ENCODE measurements at regions not wholly inside any gene's neighbourhood (a gene's known extent, or its start where the extent isn't known, plus 50 kb on each side); places are given as distances from the start of the nearest gene placed in this dataset.

DNA sequence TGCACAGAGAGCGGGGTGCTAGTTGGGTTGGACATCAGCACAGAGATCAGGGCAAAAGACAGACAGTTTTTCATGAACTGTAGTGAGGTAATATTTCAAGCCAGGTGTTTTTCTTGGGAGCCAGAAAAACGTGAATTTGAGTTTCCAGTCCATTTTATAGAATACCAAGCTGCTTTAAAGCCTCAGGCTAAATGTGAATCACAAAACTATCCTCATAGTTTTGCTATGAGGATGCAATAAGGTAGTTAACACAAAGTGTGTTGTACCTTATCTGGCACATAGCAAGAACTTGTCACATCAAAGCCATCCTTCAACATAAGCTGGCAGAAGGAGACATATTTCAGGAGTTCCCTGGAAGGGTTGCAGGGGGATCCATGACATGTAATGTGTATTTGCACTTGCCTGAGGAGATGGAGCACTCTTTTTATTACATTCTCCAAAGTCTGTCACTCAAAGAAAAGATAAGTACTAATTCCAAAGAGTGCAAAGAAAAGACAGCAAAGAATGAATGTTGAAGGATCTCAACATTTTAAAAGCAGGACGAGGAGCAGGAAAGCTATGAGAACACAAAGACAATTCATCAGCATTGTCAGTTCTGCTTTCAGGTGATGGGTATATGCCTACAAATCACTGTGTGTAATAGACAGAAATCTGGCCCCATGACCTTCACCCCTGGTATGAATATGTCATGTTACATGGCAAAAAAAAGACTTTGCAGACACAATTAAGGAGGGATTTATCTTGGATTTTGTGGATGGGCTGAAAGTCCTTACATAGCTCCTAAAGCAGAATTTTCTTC, 1046.4 kb downstream of the NTRK3 start:
- 89 to 91% methylated on average over 3 of the region's 3 CpGs for WGBS, 2 experiments (ENCODE audit: insufficient coverage in 1 of 2, insufficient read length in 1 of 2)
- H3K36me3 Mint-ChIP-seq (ENCODE audit: low read depth): no peaks in the 10 kb centered on the region
- no peak overlapping the region for H3K4me3 Mint-ChIP-seq
- no peak overlapping the region for H3K27ac ChIP-seq (ENCODE audit: low read depth, low read length)
- no peaks in the 10 kb centered on the region for H3K27me3 ChIP-seq (ENCODE audit: control insufficient read depth, insufficient read depth, low read length, poor library complexity, severe bottlenecking)
- H3K9ac ChIP-seq (ENCODE audit: extremely low read depth, low read length, poor library complexity, severe bottlenecking): no peak overlapping the region
- DNase-seq: no peak
- peaks cover 5% of the 10 kb centered on the region for H3K4me1 Mint-ChIP-seq
- H3K36me3 ChIP-seq (ENCODE audit: control insufficient read depth, insufficient read depth, low read length): no peaks in the 10 kb centered on the region
- no peaks in the 10 kb centered on the region for H3K9me3 Mint-ChIP-seq
- H3K27ac Mint-ChIP-seq: no peak overlapping the region
- no peak overlapping the region for H3K4me3 ChIP-seq (ENCODE audit: low read length)
- TF ChIP-seq, protein P1, sequence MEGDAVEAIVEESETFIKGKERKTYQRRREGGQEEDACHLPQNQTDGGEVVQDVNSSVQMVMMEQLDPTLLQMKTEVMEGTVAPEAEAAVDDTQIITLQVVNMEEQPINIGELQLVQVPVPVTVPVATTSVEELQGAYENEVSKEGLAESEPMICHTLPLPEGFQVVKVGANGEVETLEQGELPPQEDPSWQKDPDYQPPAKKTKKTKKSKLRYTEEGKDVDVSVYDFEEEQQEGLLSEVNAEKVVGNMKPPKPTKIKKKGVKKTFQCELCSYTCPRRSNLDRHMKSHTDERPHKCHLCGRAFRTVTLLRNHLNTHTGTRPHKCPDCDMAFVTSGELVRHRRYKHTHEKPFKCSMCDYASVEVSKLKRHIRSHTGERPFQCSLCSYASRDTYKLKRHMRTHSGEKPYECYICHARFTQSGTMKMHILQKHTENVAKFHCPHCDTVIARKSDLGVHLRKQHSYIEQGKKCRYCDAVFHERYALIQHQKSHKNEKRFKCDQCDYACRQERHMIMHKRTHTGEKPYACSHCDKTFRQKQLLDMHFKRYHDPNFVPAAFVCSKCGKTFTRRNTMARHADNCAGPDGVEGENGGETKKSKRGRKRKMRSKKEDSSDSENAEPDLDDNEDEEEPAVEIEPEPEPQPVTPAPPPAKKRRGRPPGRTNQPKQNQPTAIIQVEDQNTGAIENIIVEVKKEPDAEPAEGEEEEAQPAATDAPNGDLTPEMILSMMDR (conservative IDR thresholded peaks at IDR 0.05): no peak
- no peaks in the 10 kb centered on the region for H3K27me3 Mint-ChIP-seq (ENCODE audit: insufficient read depth)
- no peaks in the 10 kb centered on the region for H3K4me1 ChIP-seq (ENCODE audit: control insufficient read depth, insufficient read depth, low read length)
- H3K9me3 ChIP-seq (ENCODE audit: control insufficient read depth, low read length): no peaks in the 10 kb centered on the region

DNA sequence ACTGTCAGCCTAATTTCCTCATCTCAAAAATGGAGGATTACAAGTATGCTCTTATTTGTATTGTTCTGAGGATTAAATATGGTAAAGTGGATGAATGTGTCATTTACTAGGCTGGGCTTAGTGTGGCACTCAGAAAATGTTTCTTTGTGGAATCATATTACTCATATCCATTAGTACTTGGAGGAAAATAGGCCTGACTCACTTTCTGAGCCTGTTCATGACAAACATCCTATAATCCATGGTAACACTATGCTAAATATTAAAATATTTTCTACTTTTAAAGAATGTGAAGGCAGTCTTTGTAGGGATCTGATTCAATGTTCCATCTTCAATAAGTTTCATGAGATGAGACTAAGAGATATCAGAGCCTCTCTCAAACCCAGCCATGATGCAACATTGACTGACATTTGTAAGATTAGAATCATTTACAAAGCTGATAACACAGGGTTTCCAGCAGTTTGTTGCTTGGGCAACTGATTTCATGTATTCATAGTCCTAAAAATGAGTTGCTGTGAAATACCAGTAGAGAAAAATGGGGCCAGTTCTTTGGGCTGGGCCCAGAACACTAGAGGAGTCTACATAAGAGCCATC, 1048.5 kb downstream of the NTRK3 start:
- no peak for DNase-seq
- H3K9ac ChIP-seq (ENCODE audit: extremely low read depth, low read length, poor library complexity, severe bottlenecking): no peak overlapping the region
- Mint-ChIP-seq H3K4me1 (no peaks in the 10 kb centered on the region), H3K36me3 (ENCODE audit: low read depth) (no peaks in the 10 kb centered on the region), H3K27me3 (ENCODE audit: insufficient read depth) (no peaks in the 10 kb centered on the region), H3K4me3 (no peak overlapping the region), H3K9me3 (no peaks in the 10 kb centered on the region), H3K27ac (no peak overlapping the region)
- no peaks in the 10 kb centered on the region for H3K4me1 ChIP-seq (ENCODE audit: control insufficient read depth, insufficient read depth, low read length)
- TF ChIP-seq, protein P1 (conservative IDR thresholded peaks at IDR 0.05): no peak
- no peak overlapping the region for H3K4me3 ChIP-seq (ENCODE audit: low read length)
- H3K9me3 ChIP-seq (ENCODE audit: control insufficient read depth, low read length): no peaks in the 10 kb centered on the region
- H3K27ac ChIP-seq (ENCODE audit: low read depth, low read length): no peak overlapping the region
- no peaks in the 10 kb centered on the region for H3K27me3 ChIP-seq (ENCODE audit: control insufficient read depth, insufficient read depth, low read length, poor library complexity, severe bottlenecking)
- no peaks in the 10 kb centered on the region for H3K36me3 ChIP-seq (ENCODE audit: control insufficient read depth, insufficient read depth, low read length)

DNA sequence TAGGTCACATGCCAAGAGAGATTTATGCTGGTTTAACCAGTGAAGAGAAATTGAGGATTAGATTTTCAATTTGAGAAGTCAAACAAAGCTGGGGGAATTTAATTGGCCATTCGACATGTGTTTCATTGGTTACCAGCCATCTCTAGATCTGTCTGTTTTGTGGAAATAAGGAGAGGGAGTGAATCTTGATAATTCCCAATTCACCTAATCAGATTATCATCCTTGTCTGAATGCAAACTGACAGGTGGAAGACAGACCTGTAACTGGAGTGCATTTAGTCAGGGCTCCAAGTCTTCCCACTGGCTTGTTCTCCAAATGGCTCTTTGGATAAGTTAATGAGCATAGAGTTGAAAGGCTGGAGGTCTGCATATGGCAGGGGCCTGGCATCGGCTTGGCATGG, 1049.3 kb downstream of the NTRK3 start:
- H3K9me3 ChIP-seq (ENCODE audit: control insufficient read depth, low read length): no peaks in the 10 kb centered on the region
- no peak overlapping the region for H3K4me3 ChIP-seq (ENCODE audit: low read length)
- H3K27me3 ChIP-seq (ENCODE audit: control insufficient read depth, insufficient read depth, low read length, poor library complexity, severe bottlenecking): no peaks in the 10 kb centered on the region
- WGBS, 2 experiments (ENCODE audit: insufficient coverage in 1 of 2, insufficient read length in 1 of 2): 90 to 93% methylated on average over 2 of the region's 2 CpGs
- no peaks in the 10 kb centered on the region for H3K27me3 Mint-ChIP-seq (ENCODE audit: insufficient read depth)
- H3K27ac ChIP-seq (ENCODE audit: low read depth, low read length): no peak overlapping the region
- H3K4me3 Mint-ChIP-seq: no peak overlapping the region
- no peaks in the 10 kb centered on the region for H3K36me3 ChIP-seq (ENCODE audit: control insufficient read depth, insufficient read depth, low read length)
- no peaks in the 10 kb centered on the region for H3K9me3 Mint-ChIP-seq
- no peak overlapping the region for H3K27ac Mint-ChIP-seq
- TF ChIP-seq, protein P1 (conservative IDR thresholded peaks at IDR 0.05): no peak
- no peak for DNase-seq
- no peaks in the 10 kb centered on the region for H3K4me1 ChIP-seq (ENCODE audit: control insufficient read depth, insufficient read depth, low read length)
- no peak overlapping the region for H3K9ac ChIP-seq (ENCODE audit: extremely low read depth, low read length, poor library complexity, severe bottlenecking)
- no peaks in the 10 kb centered on the region for H3K4me1 Mint-ChIP-seq
- no peaks in the 10 kb centered on the region for H3K36me3 Mint-ChIP-seq (ENCODE audit: low read depth)

Measured in endodermal cell (in vitro differentiated cells).